ENCODE measurements at regions not wholly inside any gene's neighbourhood (a gene's known extent, or its start where the extent isn't known, plus 50 kb on each side); places are given as distances from the start of the nearest gene placed in this dataset.

- Histone ChIP-seq H3K4me1 (peaks cover 0 to 8% of the 10 kb centered on the region in 2 donors), H3K27ac (no peak overlapping the region), H3K27me3 (no peaks in the 10 kb centered on the region), H3K4me3 (replicated peaks in 1 of 3) (no peak overlapping the region), H3K36me3 (no peaks in the 10 kb centered on the region), H3K9me3 (no peaks in the 10 kb centered on the region)
- TF ChIP-seq CTCF (IDR thresholded peaks at IDR 0.05) = no peak
- intact Hi-C loops (cut with DNase I) = no loop called here
- 86 to 90% methylated on average over 3 of the region's 3 CpGs for WGBS, 2 donors
- DNase-seq = no peak
Observed at GRCh38 chr12:71219224-71219623, 61.4 kb upstream of the TSPAN8 start.

GRCh38 chr12:71218616-71219015 is 60.8 kb upstream of the TSPAN8 start:
- WGBS, 2 donors = 66 to 81% methylated on average over 1 of the region's 1 CpG
- no peak overlapping the region for H3K4me3 ChIP-seq (replicated peaks in 1 of 3)
- H3K36me3 ChIP-seq = no peaks in the 10 kb centered on the region
- no peaks in the 10 kb centered on the region for H3K9me3 ChIP-seq
- DNase-seq = no peak
- H3K27me3 ChIP-seq = no peaks in the 10 kb centered on the region
- no peak for TF ChIP-seq CTCF (IDR thresholded peaks at IDR 0.05)
- no peak for TF ChIP-seq POLR2A (IDR thresholded peaks at IDR 0.05)
- H3K27ac ChIP-seq = no peak overlapping the region
- intact Hi-C loops (cut with DNase I) = no loop called here
- peaks cover 0 to 8% of the 10 kb centered on the region in 2 donors for H3K4me1 ChIP-seq

GRCh38 chr12:71216725-71217579 is 59.2 kb upstream of the TSPAN8 start:
- TF ChIP-seq POLR2A (IDR thresholded peaks at IDR 0.05) (no peak), CTCF (IDR thresholded peaks at IDR 0.05) (peak in 4 of 6 experiments; percentile 10 to 67 (median 52))
- no peak overlapping the region for H3K27ac ChIP-seq
- peaks cover 0 to 8% of the 10 kb centered on the region in 2 donors for H3K4me1 ChIP-seq
- no peaks in the 10 kb centered on the region for H3K27me3 ChIP-seq
- H3K4me3 ChIP-seq (replicated peaks in 1 of 3) = no peak overlapping the region
- no peaks in the 10 kb centered on the region for H3K9me3 ChIP-seq
- peak; percentile 5 to 31 for DNase-seq
- 71 to 75% methylated on average over 4 of the region's 4 CpGs for WGBS, 2 donors
- intact Hi-C loops (cut with DNase I) = no loop called here
- H3K36me3 ChIP-seq = no peaks in the 10 kb centered on the region

GRCh38 chr12:71214511-71215285 is 56.9 kb upstream of the TSPAN8 start:
- H3K9me3 ChIP-seq = no peaks in the 10 kb centered on the region
- no peak for DNase-seq
- H3K4me3 ChIP-seq (replicated peaks in 1 of 3) = no peak overlapping the region
- no peaks in the 10 kb centered on the region for H3K27me3 ChIP-seq
- peak overlapping the region in 1 of 3 donors; percentile 46 for H3K27ac ChIP-seq
- 26 to 39% methylated on average over 6 of the region's 6 CpGs for whole genome bisulfite sequencing, 2 donors
- peaks cover 0 to 8% of the 10 kb centered on the region in 2 donors for H3K4me1 ChIP-seq
- intact Hi-C loops (cut with DNase I) = no loop called here
- no peaks in the 10 kb centered on the region for H3K36me3 ChIP-seq
- TF ChIP-seq CTCF (IDR thresholded peaks at IDR 0.05) (no peak), POLR2A (IDR thresholded peaks at IDR 0.05) (no peak)
